H9 (cell line): ENCODE measurements at regions not wholly inside any gene's neighbourhood (a gene's known extent, or its start where the extent isn't known, plus 50 kb on each side); places are given as distances from the start of the nearest gene placed in this dataset.

ENCODE experiments used
- DNase-seq: peaks from one replicate; pipeline ENCODE4 v3.0.0-alpha.2; 2017
- H2AFZ ChIP-seq: one replicate; pipeline ENCODE4 v1.6.1; 2013; ENCODE audit warnings: mild to moderate bottlenecking, low read length, control low read depth, moderate library complexity
- H2AK5ac ChIP-seq: 2 replicates; pipeline ENCODE4 v1.6.1; 2013; ENCODE audit warnings: low read length, control low read depth, mixed read lengths; ENCODE audit not compliant: insufficient read length
- H2BK120ac ChIP-seq: one replicate; pipeline ENCODE4 v1.6.1; 2013; ENCODE audit warnings: low read depth, mild to moderate bottlenecking, low read length, control low read depth, inconsistent platforms; ENCODE audit not compliant: poor library complexity, severe bottlenecking
- H2BK12ac ChIP-seq: 2 replicates; pipeline ENCODE4 v1.6.1; 2013; ENCODE audit warnings: low read length, control low read depth, mixed read lengths, low read depth; ENCODE audit not compliant: insufficient read length
- H2BK15ac ChIP-seq: 2 replicates; pipeline ENCODE4 v1.6.1; 2013; ENCODE audit warnings: low read depth, low read length, control low read depth
- H2BK20ac ChIP-seq: one replicate; pipeline ENCODE4 v1.6.1; 2013; ENCODE audit warnings: low read depth, mild to moderate bottlenecking, low read length, control low read depth, inconsistent platforms; ENCODE audit not compliant: poor library complexity, severe bottlenecking
- H2BK5ac ChIP-seq: 2 replicates; pipeline ENCODE4 v1.6.1; 2013; ENCODE audit warnings: low read length, control low read depth, mixed read lengths; ENCODE audit not compliant: insufficient read length
- H3K14ac ChIP-seq: 2 replicates; pipeline ENCODE4 v1.6.1; 2013; ENCODE audit warnings: low read length, control low read depth; ENCODE audit not compliant: insufficient read depth
- H3K18ac ChIP-seq: 2 replicates; pipeline ENCODE4 v1.6.1; 2013; ENCODE audit warnings: low read depth, mild to moderate bottlenecking, mixed read lengths, low read length, control low read depth; ENCODE audit not compliant: insufficient read length
- H3K23ac ChIP-seq: 2 replicates; pipeline ENCODE4 v1.6.1; 2013; ENCODE audit warnings: low read length, control low read depth, mixed read lengths, low read depth; ENCODE audit not compliant: insufficient read length
- H3K23me2 ChIP-seq: 2 replicates; pipeline ENCODE4 v1.6.1; 2013; ENCODE audit warnings: low read depth, mild to moderate bottlenecking, mixed read lengths, low read length, control low read depth; ENCODE audit not compliant: insufficient read length, poor library complexity, severe bottlenecking
- H3K27ac ChIP-seq: 2 replicates; pipeline ENCODE4 v1.5.1; 2013; ENCODE audit warnings: low read length, control low read depth, mixed read lengths, low read depth; ENCODE audit not compliant: insufficient read length
- H3K27me3 ChIP-seq: 2 replicates; pipeline ENCODE4 v1.6.1; 2013; ENCODE audit warnings: low read length, control low read depth, inconsistent platforms; ENCODE audit not compliant: insufficient read depth
- H3K4ac ChIP-seq: 2 replicates; pipeline ENCODE4 v1.6.1; 2013; ENCODE audit warnings: low read depth, mild to moderate bottlenecking, control low read depth, inconsistent platforms, low read length, moderate library complexity
- H3K4me1 ChIP-seq: 2 replicates; pipeline ENCODE4 v1.6.1; 2013; ENCODE audit warnings: low read length, control low read depth, inconsistent platforms; ENCODE audit not compliant: insufficient read depth
- H3K4me2 ChIP-seq: 2 replicates; pipeline ENCODE4 v1.6.1; 2013; ENCODE audit warnings: low read length, control low read depth, mixed read lengths; ENCODE audit not compliant: insufficient read length, insufficient read depth
- H3K56ac ChIP-seq: 2 replicates; pipeline ENCODE4 v1.6.1; 2013; ENCODE audit warnings: low read depth, mild to moderate bottlenecking, mixed read lengths, low read length, control low read depth; ENCODE audit not compliant: insufficient read length
- H3K79me1 ChIP-seq: 2 replicates; pipeline ENCODE4 v1.6.1; 2013; ENCODE audit warnings: low read depth, mild to moderate bottlenecking, moderate library complexity, low read length, control low read depth, inconsistent platforms; ENCODE audit not compliant: insufficient read depth, poor library complexity, severe bottlenecking
- H3K79me2 ChIP-seq: 2 replicates; pipeline ENCODE4 v1.6.1; 2013; ENCODE audit warnings: low read length, control low read depth, inconsistent platforms; ENCODE audit not compliant: insufficient read depth
- H3K9ac ChIP-seq: 2 replicates; pipeline ENCODE4 v1.6.1; 2013; ENCODE audit warnings: low read length, control low read depth, mixed read lengths; ENCODE audit not compliant: insufficient read length; ENCODE audit errors: extremely low read depth
- H3K9me3 ChIP-seq: one replicate; pipeline ENCODE4 v1.6.1; 2013; ENCODE audit warnings: low read depth, low read length, inconsistent platforms; ENCODE audit not compliant: control insufficient read depth
- H3T11ph ChIP-seq: one replicate; pipeline ENCODE4 v1.6.1; 2013; ENCODE audit warnings: mild to moderate bottlenecking, low read length, control low read depth, inconsistent platforms
- H4K20me1 ChIP-seq: one replicate; pipeline ENCODE4 v1.6.1; 2013; ENCODE audit not compliant: control insufficient read depth, insufficient read length, insufficient read depth
- H4K5ac ChIP-seq: 2 replicates; pipeline ENCODE4 v1.6.1; 2013; ENCODE audit warnings: low read depth, mild to moderate bottlenecking, mixed read lengths, low read length, control low read depth; ENCODE audit not compliant: insufficient read length
- H4K8ac ChIP-seq: replicated peaks from 2 replicates; pipeline ENCODE4 v1.6.1; 2013; ENCODE audit warnings: low read length, control low read depth, mixed read lengths, low read depth; ENCODE audit not compliant: insufficient read length
- H4K91ac ChIP-seq: 2 replicates; pipeline ENCODE4 v1.6.1; 2013; ENCODE audit warnings: low read depth, mild to moderate bottlenecking, moderate library complexity, mixed read lengths, low read length, control low read depth; ENCODE audit not compliant: insufficient read length
- H3K27ac Mint-ChIP-seq, 3 experiments: 2 replicates in 2 of 3; 3 replicates in 1 of 3; pipeline ENCODE4 v1.8.0; 2020 to 2021; ENCODE audit warnings: mixed read lengths in 3 of 3, mild to moderate bottlenecking in 1 of 3, moderate library complexity in 1 of 3
- H3K27me3 Mint-ChIP-seq: 2 replicates; pipeline ENCODE4 v1.8.0; 2021; ENCODE audit warnings: low read depth, mild to moderate bottlenecking, moderate library complexity, mixed read lengths
- H3K36me3 Mint-ChIP-seq, 3 experiments: 2 replicates in 2 of 3; 3 replicates in 1 of 3; pipeline ENCODE4 v1.8.0; 2020 to 2021; ENCODE audit warnings: low read depth in 3 of 3, mixed read lengths in 3 of 3; ENCODE audit not compliant: insufficient read depth in 1 of 3
- H3K4me1 Mint-ChIP-seq, 2 experiments: 2 replicates each; pipeline ENCODE4 v1.8.0; 2020; ENCODE audit warnings: mixed read lengths in 2 of 2
- H3K4me3 Mint-ChIP-seq, 2 experiments: 2 replicates in 1 of 2; 3 replicates in 1 of 2; pipeline ENCODE4 v1.8.0; 2020 to 2021; ENCODE audit warnings: mild to moderate bottlenecking in 2 of 2, mixed read lengths in 2 of 2, moderate library complexity in 1 of 2
- H3K9me3 Mint-ChIP-seq, 2 experiments: 2 replicates in 1 of 2; 3 replicates in 1 of 2; pipeline ENCODE4 v1.8.0; 2020; ENCODE audit warnings: mild to moderate bottlenecking in 2 of 2, mixed read lengths in 2 of 2, moderate library complexity in 1 of 2
- WGBS: extraction: QIAGEN DNeasy Blood & Tissue Kit; methylation state at CpG from one replicate; pipeline ENCODE4 v1.1.7; 2013; ENCODE audit warnings: missing lambda C conversion rate, low lambda C conversion rate, mixed read lengths; ENCODE audit not compliant: insufficient read length; ENCODE audit errors: extremely low coverage; 5-methylcytosine and 5-hydroxymethylcytosine counted together
- TF ChIP-seq, protein P1 (sequence below): fragments of 200-600 bp; sonication (generic); conservative IDR thresholded peaks from 3 replicates; pipeline ENCODE4 v1.8.0; 2021; ENCODE audit warnings: antibody characterized with exemption, mild to moderate bottlenecking

DNA sequence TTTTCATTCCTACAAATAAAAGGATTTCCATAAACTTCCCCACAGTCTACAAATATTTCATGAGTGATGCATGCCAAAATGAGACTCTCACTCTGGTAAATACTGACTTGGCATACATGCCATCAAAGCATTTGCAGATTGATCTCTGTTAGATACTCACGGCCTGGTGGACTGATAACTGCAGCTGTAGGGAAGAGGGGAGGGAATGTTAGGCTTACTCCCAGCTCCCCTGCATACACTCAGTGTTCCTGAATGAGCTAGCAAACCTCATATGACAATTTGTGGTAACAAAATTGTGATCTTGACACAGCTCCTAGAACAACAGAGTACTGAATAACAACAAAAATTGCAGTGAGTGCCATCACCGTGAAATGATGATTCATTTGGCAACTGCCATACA is 435.3 kb downstream of the NR2F1-AS1 start:
- Histone ChIP-seq H3K23ac (no peak overlapping the region), H4K20me1 (no peaks in the 10 kb centered on the region), H2BK15ac (no peak overlapping the region), H3K4me2 (no peak overlapping the region), H3K56ac (no peak overlapping the region), H4K8ac (no peak overlapping the region), H2BK20ac (no peak overlapping the region), H3K9ac (no peak overlapping the region), H2AK5ac (no peak overlapping the region), H3K9me3 (no peaks in the 10 kb centered on the region), H3K18ac (no peak overlapping the region), H3K79me2 (no peaks in the 10 kb centered on the region), H4K91ac (no peak overlapping the region), H3T11ph (no peak overlapping the region), H3K27ac (no peak overlapping the region), H3K4ac (no peak overlapping the region), H3K79me1 (no peaks in the 10 kb centered on the region), H4K5ac (no peak overlapping the region), H2BK12ac (no peak overlapping the region), H3K4me1 (no peaks in the 10 kb centered on the region), H3K27me3 (no peaks in the 10 kb centered on the region), H2BK120ac (no peak overlapping the region), H3K14ac (no peak overlapping the region), H3K23me2 (no peaks in the 10 kb centered on the region), H2AFZ (no peak overlapping the region), H2BK5ac (no peak overlapping the region)
- Mint-ChIP-seq H3K27ac (no peak overlapping the region), H3K4me3 (no peak overlapping the region), H3K36me3 (0 out of 7 replicates have a peak, but pooled peaks cover 0 to 4% (median 1%) of the 10 kb centered on the region in 3 experiments), H3K9me3 (peaks cover 7 to 9% of the 10 kb centered on the region in 2 experiments; a peak in 3 of 5 replicates), H3K4me1 (no peaks in the 10 kb centered on the region), H3K27me3 (no peaks in the 10 kb centered on the region)
- WGBS: no CpG with 5 or more reads among the region's 2 CpGs
- TF ChIP-seq, protein P1, sequence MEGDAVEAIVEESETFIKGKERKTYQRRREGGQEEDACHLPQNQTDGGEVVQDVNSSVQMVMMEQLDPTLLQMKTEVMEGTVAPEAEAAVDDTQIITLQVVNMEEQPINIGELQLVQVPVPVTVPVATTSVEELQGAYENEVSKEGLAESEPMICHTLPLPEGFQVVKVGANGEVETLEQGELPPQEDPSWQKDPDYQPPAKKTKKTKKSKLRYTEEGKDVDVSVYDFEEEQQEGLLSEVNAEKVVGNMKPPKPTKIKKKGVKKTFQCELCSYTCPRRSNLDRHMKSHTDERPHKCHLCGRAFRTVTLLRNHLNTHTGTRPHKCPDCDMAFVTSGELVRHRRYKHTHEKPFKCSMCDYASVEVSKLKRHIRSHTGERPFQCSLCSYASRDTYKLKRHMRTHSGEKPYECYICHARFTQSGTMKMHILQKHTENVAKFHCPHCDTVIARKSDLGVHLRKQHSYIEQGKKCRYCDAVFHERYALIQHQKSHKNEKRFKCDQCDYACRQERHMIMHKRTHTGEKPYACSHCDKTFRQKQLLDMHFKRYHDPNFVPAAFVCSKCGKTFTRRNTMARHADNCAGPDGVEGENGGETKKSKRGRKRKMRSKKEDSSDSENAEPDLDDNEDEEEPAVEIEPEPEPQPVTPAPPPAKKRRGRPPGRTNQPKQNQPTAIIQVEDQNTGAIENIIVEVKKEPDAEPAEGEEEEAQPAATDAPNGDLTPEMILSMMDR: no peak
- no peak for DNase-seq
